GM12878 (cell line): ENCODE measurements at regions not wholly inside any gene's neighbourhood (a gene's known extent, or its start where the extent isn't known, plus 50 kb on each side); places are given as distances from the start of the nearest gene placed in this dataset.

Experiments used
- ATAC-seq: fragments of 200-7000 bp; cut with Tn5 transposase; 3 replicates; pipeline ENCODE4 v1.9.1; 2020; ENCODE audit warnings: mild to moderate bottlenecking, moderate library complexity
- BruUV-seq: library from RNA; stranded (reverse); fragments of 400-500 nt; replicated peaks from 2 replicates; lab custom pipeline; 2021; lab: Mats Ljungman, UMichigan
- CTCF ChIA-PET: fragments of 300-600 bp; sonication (Branson Sonifier 250); formaldehyde crosslinking; extraction: SDS; loops from one replicate; lab custom pipeline; 2021; ENCODE audit warnings: inconsistent platforms; lab: Yijun Ruan, JAX
- POLR2A ChIA-PET: fragments of 350-600 bp; formaldehyde crosslinking; extraction: SDS; loops from one replicate; lab custom pipeline; 2021; ENCODE audit warnings: inconsistent platforms; lab: Charles Lee
- RAD21 ChIA-PET: fragments of 300-600 bp; sonication (Branson Sonifier 250); formaldehyde crosslinking; loops from one replicate; lab custom pipeline; 2023; ENCODE audit warnings: antibody characterized with exemption; ENCODE audit not compliant: unreplicated experiment; lab: Charles Lee
- SMC1A ChIA-PET: fragments of 300-600 bp; sonication (Branson Sonifier 250); formaldehyde crosslinking; loops from one replicate; lab custom pipeline; 2023; ENCODE audit not compliant: unreplicated experiment, uncharacterized antibody; lab: Charles Lee
- DNase-seq: peaks from one replicate; pipeline ENCODE4 v3.0.0-alpha.2; 2011; ENCODE audit warnings: low read depth, low spot score
- FAIRE-seq: peaks from 3 replicates; lab custom pipeline; 2011; peaks lifted over from hg19 to GRCh38; lab: Jason Lieb, UNC
- H2AFZ ChIP-seq: 2 replicates; pipeline ENCODE4 v1.6.0; 2011; ENCODE audit warnings: low read depth, low read length, control low read depth; ENCODE audit not compliant: control insufficient read depth
- H3K27ac ChIP-seq: 2 replicates; pipeline ENCODE4 v1.5.1; 2011; ENCODE audit warnings: control low read depth; ENCODE audit not compliant: control insufficient read depth, insufficient read depth
- H3K27me3 ChIP-seq, 2 experiments: replicated peaks in 1 of 2; 2 replicates each; pipeline versions ENCODE4 v1.6.0 to v1.6.1; 2011; ENCODE audit warnings: low read length in 1 of 2; ENCODE audit not compliant: control insufficient read depth in 2 of 2, insufficient read depth in 2 of 2
- H3K36me3 ChIP-seq, 2 experiments: 2 replicates each; pipeline ENCODE4 v1.5.1; 2011; ENCODE audit warnings: low read length in 1 of 2; ENCODE audit not compliant: control insufficient read depth in 2 of 2, insufficient read depth in 2 of 2
- H3K4me1 ChIP-seq: 2 replicates; pipeline ENCODE4 v1.6.1; 2011; ENCODE audit warnings: mild to moderate bottlenecking, low read length, moderate library complexity, mixed read lengths; ENCODE audit not compliant: control insufficient read depth, insufficient read depth
- H3K4me2 ChIP-seq: 2 replicates; pipeline ENCODE4 v1.6.0; 2011; ENCODE audit warnings: control low read depth; ENCODE audit not compliant: control insufficient read depth, insufficient read depth
- H3K4me3 ChIP-seq: fragments of 200-600 bp; sonication (generic); 2 replicates; pipeline ENCODE4 v1.5.1; 2016
- H3K79me2 ChIP-seq: 2 replicates; pipeline ENCODE4 v1.6.0; 2011; ENCODE audit warnings: low read length; ENCODE audit not compliant: control insufficient read depth, insufficient read depth
- H3K9ac ChIP-seq: 2 replicates; pipeline ENCODE4 v1.8.0; 2011; ENCODE audit warnings: low read length, control low read depth, mixed read lengths; ENCODE audit not compliant: control insufficient read depth, insufficient read depth
- H3K9me3 ChIP-seq: replicated peaks from 3 replicates; pipeline ENCODE4 v1.5.1; 2011; ENCODE audit warnings: mild to moderate bottlenecking, low read length; ENCODE audit not compliant: control insufficient read depth, insufficient read depth
- H4K20me1 ChIP-seq: 2 replicates; pipeline ENCODE4 v1.6.0; 2011; ENCODE audit not compliant: control insufficient read depth, insufficient read depth
- BMI1 ChIP-seq: fragments of 450-650 bp; IDR thresholded peaks from 2 replicates; pipeline ENCODE4 v1.6.1; 2016; ENCODE audit warnings: mild to moderate bottlenecking, moderate library complexity, borderline replicate concordance
- CEBPZ ChIP-seq: fragments of 150-350 bp; IDR thresholded peaks from 2 replicates; pipeline ENCODE4 v1.6.1; 2016; ENCODE audit warnings: low read depth, low read length
- CREB1 ChIP-seq: IDR thresholded peaks from 2 replicates; pipeline ENCODE4 v1.6.1; 2012; ENCODE audit warnings: low read depth, mild to moderate bottlenecking, inconsistent platforms
- CUX1 ChIP-seq: IDR thresholded peaks from 2 replicates; pipeline ENCODE4 v1.6.1; 2012; ENCODE audit warnings: improper control_type of control experiment, low read depth, low read length; ENCODE audit not compliant: insufficient replicate concordance
- IKZF1 ChIP-seq: fragments of 450-650 bp; conservative IDR thresholded peaks from 2 replicates; pipeline ENCODE4 v1.6.1; 2017; ENCODE audit warnings: antibody characterized with exemption, mild to moderate bottlenecking
- KLF5 ChIP-seq: fragments of 450-650 bp; IDR thresholded peaks from 2 replicates; pipeline ENCODE4 v1.6.1; 2014; ENCODE audit warnings: mild to moderate bottlenecking; ENCODE audit not compliant: partially characterized antibody
- NR2C1 ChIP-seq: fragments of 450-650 bp; IDR thresholded peaks from 2 replicates; pipeline ENCODE4 v1.6.1; 2017; ENCODE audit warnings: antibody characterized with exemption, mild to moderate bottlenecking, moderate library complexity
- PAX8 ChIP-seq: fragments of 450-650 bp; IDR thresholded peaks from 2 replicates; pipeline ENCODE4 v1.6.1; 2017; ENCODE audit warnings: mild to moderate bottlenecking, moderate library complexity
- TCF7 ChIP-seq: IDR thresholded peaks from 2 replicates; pipeline ENCODE4 v1.6.1; 2014; ENCODE audit warnings: antibody characterized with exemption, borderline replicate concordance
- USF1 ChIP-seq: IDR thresholded peaks from 2 replicates; pipeline ENCODE4 v1.6.1; 2011; ENCODE audit warnings: borderline replicate concordance, low read depth, mild to moderate bottlenecking, moderate library complexity, mixed read lengths, low read length; ENCODE audit not compliant: insufficient read depth; ENCODE audit errors: extremely low read length
- ZBTB4 ChIP-seq: fragments of 450-650 bp; formaldehyde crosslinking; IDR thresholded peaks from 2 replicates; pipeline ENCODE4 v1.4.0; 2022; ENCODE audit warnings: mild to moderate bottlenecking, moderate library complexity
- ZNF384 ChIP-seq: IDR thresholded peaks from 2 replicates; pipeline ENCODE4 v1.6.1; 2012; ENCODE audit warnings: low read depth, mild to moderate bottlenecking, low read length, improper control_type of control experiment, borderline replicate concordance
- WGBS: methylation state at CpG from one replicate; pipeline ENCODE4 v1.1.6; 2016; ENCODE audit warnings: low lambda C conversion rate; ENCODE audit not compliant: insufficient replicate concordance, insufficient coverage; ENCODE audit errors: missing lambda C conversion rate; 5-methylcytosine and 5-hydroxymethylcytosine counted together
- in situ Hi-C: fragments of 300-500 bp; cut with MboI; formaldehyde crosslinking; loops from 9 replicates; pipeline ENCODE4 v1.14.3; 2018; ENCODE audit warnings: mixed read lengths
- intact Hi-C: fragments of 100-400 bp; cut with micrococcal nuclease; formaldehyde crosslinking; loops from one replicate; pipeline ENCODE4 v1.14.2; 2022; ENCODE audit not compliant: unreplicated experiment

- Histone ChIP-seq H3K4me3 (no peak overlapping the region), H3K4me1 (no peaks in the 10 kb centered on the region), H3K9me3 (no peaks in the 10 kb centered on the region), H2AFZ (no peak overlapping the region), H3K9ac (no peak overlapping the region), H3K79me2 (no peaks in the 10 kb centered on the region), H3K27me3 (no peaks in the 10 kb centered on the region), H4K20me1 (no peaks in the 10 kb centered on the region), H3K36me3 (no peaks in the 10 kb centered on the region), H3K4me2 (no peak overlapping the region), H3K27ac (no peak overlapping the region)
- intact Hi-C loops (no loop called here), in situ Hi-C loops (no loop called here)
- BruUV-seq = no TSS peak
- SMC1A ChIA-PET = interaction anchor here (0.9 kb wide), 1 partner anchor 15 kb away, joined by 3 read pairs; no protein-coding TSS in a partner anchor
- CTCF ChIA-PET = no interaction called here
- 0% methylated on average over 2 of the region's 2 CpGs for WGBS
- DNase-seq = no peak
- FAIRE-seq = no peak
- POLR2A ChIA-PET = interaction anchor here (0.5 kb wide), 1 partner anchor 33 kb away, joined by 6 read pairs; no protein-coding TSS in a partner anchor
- RAD21 ChIA-PET = no interaction called here
- ATAC-seq = no peak
- TF ChIP-seq NR2C1 (no peak), USF1 (no peak), ZBTB4 (CRISPR knock-in tag) (no peak), BMI1 (no peak), CREB1 (no peak), CUX1 (no peak), CEBPZ (no peak), PAX8 (no peak), ZNF384 (no peak), KLF5 (no peak), IKZF1 (no peak), TCF7 (no peak)
Observed at GRCh38 chr10:65313406-65313805, 1612.4 kb upstream of the LRRTM3 start.
